ENCODE measurements at regions not wholly inside any gene's neighbourhood (a gene's known extent, or its start where the extent isn't known, plus 50 kb on each side); places are given as distances from the start of the nearest gene placed in this dataset.

- H3K4me1 ChIP-seq (ENCODE audit: control insufficient read depth in 5 of 5, insufficient read depth in 5 of 5, low read length in 5 of 5) = no peaks in the 10 kb centered on the region
- H3K27me3 ChIP-seq (ENCODE audit: control insufficient read depth in 3 of 3, insufficient read depth in 3 of 3, low read length in 2 of 3) = no peaks in the 10 kb centered on the region
- peaks cover 0 to 10% (median under 1%) of the 10 kb centered on the region in 4 donors for H3K9me3 ChIP-seq (ENCODE audit: control insufficient read depth in 4 of 4, insufficient read depth in 3 of 4, low read length in 3 of 4)
- H3K36me3 ChIP-seq (ENCODE audit: control insufficient read depth in 4 of 4, insufficient read depth in 4 of 4, low read length in 4 of 4) = no peaks in the 10 kb centered on the region
- no peak overlapping the region for H3K27ac ChIP-seq (ENCODE audit: low read depth in 1 of 2, low read length in 1 of 2)
- no peak overlapping the region for H3K9ac ChIP-seq (ENCODE audit: insufficient read depth in 1 of 2, low read length in 2 of 2)
- ATAC-seq (ENCODE audit: insufficient read depth, low FRiP score) (no peak), DNase-seq (peak in 2 of 3 donors; percentile 34 to 48)
- TF ChIP-seq CTCF (IDR thresholded peaks at IDR 0.05; ENCODE audit: control extremely low read depth, extremely low read depth) = no peak
- WGBS, 2 donors = 53 to 69% methylated on average over 3 of the region's 3 CpGs
- no peak overlapping the region for H3K4me3 ChIP-seq
Measured at GRCh38 chr7:11970132-11970531, 138.1 kb upstream of the THSD7A start.

DNA sequence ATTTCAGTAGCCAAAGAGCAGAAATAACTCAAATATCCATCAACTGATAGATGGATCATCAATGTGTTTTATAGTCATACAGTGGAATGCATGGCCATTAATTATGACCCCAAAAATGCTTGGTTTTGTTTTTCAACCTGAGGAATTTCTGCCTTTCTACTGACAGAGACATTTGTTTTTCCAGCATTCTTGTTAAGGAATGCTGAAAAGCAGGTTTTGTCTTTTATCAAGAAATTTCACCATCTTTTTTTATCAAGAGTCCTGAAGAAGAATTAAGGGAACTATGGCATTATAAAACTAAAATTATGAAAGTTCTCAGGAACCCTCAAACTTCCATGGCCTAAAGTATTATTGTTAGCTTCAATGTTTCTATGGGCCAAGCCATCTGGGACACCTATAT is 153.4 kb upstream of the THSD7A start:
- no peaks in the 10 kb centered on the region for H3K4me1 ChIP-seq (ENCODE audit: control insufficient read depth in 5 of 5, insufficient read depth in 5 of 5, low read length in 5 of 5)
- no peak overlapping the region for H3K27ac ChIP-seq (ENCODE audit: low read depth in 1 of 2, low read length in 1 of 2)
- H3K9ac ChIP-seq (ENCODE audit: insufficient read depth in 1 of 2, low read length in 2 of 2) = no peak overlapping the region
- no peaks in the 10 kb centered on the region for H3K36me3 ChIP-seq (ENCODE audit: control insufficient read depth in 4 of 4, insufficient read depth in 4 of 4, low read length in 4 of 4)
- ATAC-seq (ENCODE audit: insufficient read depth, low FRiP score) (no peak), DNase-seq (no peak)
- no peak overlapping the region for H3K4me3 ChIP-seq
- peaks cover 0 to 5% (median 0%) of the 10 kb centered on the region in 4 donors for H3K9me3 ChIP-seq (ENCODE audit: control insufficient read depth in 4 of 4, insufficient read depth in 3 of 4, low read length in 3 of 4)
- H3K27me3 ChIP-seq (ENCODE audit: control insufficient read depth in 3 of 3, insufficient read depth in 3 of 3, low read length in 2 of 3) = no peaks in the 10 kb centered on the region
- no peak for TF ChIP-seq CTCF (IDR thresholded peaks at IDR 0.05; ENCODE audit: control extremely low read depth, extremely low read depth)

- H3K4me3 ChIP-seq = no peak overlapping the region
- DNase-seq = no peak
- 73 to 80% methylated on average over 3 of the region's 3 CpGs for WGBS, 2 donors
- no peaks in the 10 kb centered on the region for H3K36me3 ChIP-seq (ENCODE audit: control insufficient read depth in 4 of 4, insufficient read depth in 4 of 4, low read length in 4 of 4)
- H3K4me1 ChIP-seq (ENCODE audit: control insufficient read depth in 5 of 5, insufficient read depth in 5 of 5, low read length in 5 of 5) = no peaks in the 10 kb centered on the region
- H3K27ac ChIP-seq (ENCODE audit: low read depth in 1 of 2, low read length in 1 of 2) = no peak overlapping the region
- no peak for ATAC-seq (ENCODE audit: insufficient read depth, low FRiP score)
- peaks cover 0 to 5% (median 0%) of the 10 kb centered on the region in 4 donors for H3K9me3 ChIP-seq (ENCODE audit: control insufficient read depth in 4 of 4, insufficient read depth in 3 of 4, low read length in 3 of 4)
- no peak overlapping the region for H3K9ac ChIP-seq (ENCODE audit: insufficient read depth in 1 of 2, low read length in 2 of 2)
- H3K27me3 ChIP-seq (ENCODE audit: control insufficient read depth in 3 of 3, insufficient read depth in 3 of 3, low read length in 2 of 3) = no peaks in the 10 kb centered on the region
- TF ChIP-seq CTCF (IDR thresholded peaks at IDR 0.05; ENCODE audit: control extremely low read depth, extremely low read depth) = no peak
Measured at GRCh38 chr7:11985971-11986370, 154.0 kb upstream of the THSD7A start.

DNA sequence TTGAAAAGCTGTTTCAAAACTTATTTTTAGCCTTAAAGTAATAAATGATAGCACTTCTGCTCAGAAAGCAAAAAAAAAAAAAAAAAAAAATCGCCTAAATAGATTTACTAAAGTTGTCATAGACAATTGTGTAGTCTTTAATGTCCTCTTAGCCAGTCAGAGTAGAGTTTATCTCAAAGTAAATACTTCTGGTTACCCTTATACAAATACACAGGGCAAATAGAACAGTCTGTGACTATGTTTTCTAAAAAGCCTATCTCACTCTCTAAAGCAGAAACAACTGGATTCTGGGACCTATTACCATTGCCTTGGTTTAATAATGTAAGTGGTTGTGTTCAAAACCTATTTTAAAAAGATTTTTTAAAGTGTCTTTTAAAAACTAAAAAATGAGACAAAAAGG is 156.2 kb upstream of the THSD7A start:
- H3K4me3 ChIP-seq = no peak overlapping the region
- WGBS, 2 donors = 50 to 71% methylated on average over 1 of the region's 1 CpG
- no peak overlapping the region for H3K9ac ChIP-seq (ENCODE audit: insufficient read depth in 1 of 2, low read length in 2 of 2)
- H3K4me1 ChIP-seq (ENCODE audit: control insufficient read depth in 5 of 5, insufficient read depth in 5 of 5, low read length in 5 of 5) = no peaks in the 10 kb centered on the region
- H3K27me3 ChIP-seq (ENCODE audit: control insufficient read depth in 3 of 3, insufficient read depth in 3 of 3, low read length in 2 of 3) = no peaks in the 10 kb centered on the region
- H3K36me3 ChIP-seq (ENCODE audit: control insufficient read depth in 4 of 4, insufficient read depth in 4 of 4, low read length in 4 of 4) = no peaks in the 10 kb centered on the region
- no peak overlapping the region for H3K27ac ChIP-seq (ENCODE audit: low read depth in 1 of 2, low read length in 1 of 2)
- TF ChIP-seq CTCF (IDR thresholded peaks at IDR 0.05; ENCODE audit: control extremely low read depth, extremely low read depth) = no peak
- ATAC-seq (ENCODE audit: insufficient read depth, low FRiP score) (no peak), DNase-seq (no peak)
- H3K9me3 ChIP-seq (ENCODE audit: control insufficient read depth in 4 of 4, insufficient read depth in 3 of 4, low read length in 3 of 4) = peaks cover 0 to 5% (median 0%) of the 10 kb centered on the region in 4 donors

Measured in lung (tissue), 11 donors.